GM19395 (cell line): ENCODE measurements at regions not wholly inside any gene's neighbourhood (a gene's known extent, or its start where the extent isn't known, plus 50 kb on each side); places are given as distances from the start of the nearest gene placed in this dataset.

Experiments
- ATAC-seq: cut with Tn5 transposase; IDR thresholded peaks from one replicate; pipeline ENCODE4 v1.9.1; 2021; ENCODE audit warnings: mild to moderate bottlenecking, moderate library complexity; ENCODE audit not compliant: unreplicated experiment

DNA sequence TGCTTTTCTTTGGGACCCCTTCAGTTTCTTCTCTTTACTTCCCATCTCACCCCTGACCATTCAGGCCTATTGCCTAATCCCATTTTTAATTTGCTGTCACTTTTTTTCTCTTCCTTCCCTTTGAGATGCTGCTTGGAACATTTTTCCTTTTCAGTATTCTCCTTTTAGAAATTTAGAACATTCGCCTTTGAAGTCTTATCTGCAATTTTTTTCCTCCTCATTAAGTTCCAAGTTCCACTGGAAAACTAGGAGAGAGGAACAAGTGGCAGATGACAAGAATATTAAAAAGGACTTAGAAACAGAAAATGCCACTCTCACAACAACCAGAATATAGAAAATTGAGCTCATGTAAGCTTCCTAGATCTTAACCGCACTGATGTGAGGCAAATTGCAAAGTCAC is 126.6 kb downstream of the PSMG1 start:
- no peak for ATAC-seq

DNA sequence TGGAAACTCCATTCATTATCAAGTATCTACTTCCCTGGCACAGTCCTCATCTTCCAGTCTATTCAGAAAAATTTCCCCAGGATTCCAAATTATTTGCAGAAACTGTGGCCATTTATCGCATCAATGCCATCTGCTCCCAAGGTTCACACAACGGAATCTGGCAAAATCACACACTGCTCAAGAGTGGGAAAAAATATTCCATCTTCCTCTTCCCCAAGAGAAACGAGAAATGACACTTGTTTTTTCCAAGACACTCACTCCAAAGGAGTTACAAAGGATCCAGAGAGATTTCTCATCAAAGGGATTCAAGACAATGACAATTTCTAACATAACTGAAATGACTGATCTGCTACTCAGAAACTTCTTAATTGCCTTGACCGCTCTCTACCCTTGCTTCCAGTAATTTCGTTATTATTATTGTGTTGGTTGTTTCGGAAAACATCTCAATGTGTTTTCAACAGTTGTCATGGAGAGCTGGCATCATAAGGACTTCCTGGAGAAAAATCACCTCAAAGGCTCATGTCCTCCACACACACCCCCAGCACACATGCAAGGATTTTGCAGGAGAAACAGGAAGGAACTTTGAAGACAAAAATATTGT is 128.0 kb downstream of the PSMG1 start:
- ATAC-seq = no peak

DNA sequence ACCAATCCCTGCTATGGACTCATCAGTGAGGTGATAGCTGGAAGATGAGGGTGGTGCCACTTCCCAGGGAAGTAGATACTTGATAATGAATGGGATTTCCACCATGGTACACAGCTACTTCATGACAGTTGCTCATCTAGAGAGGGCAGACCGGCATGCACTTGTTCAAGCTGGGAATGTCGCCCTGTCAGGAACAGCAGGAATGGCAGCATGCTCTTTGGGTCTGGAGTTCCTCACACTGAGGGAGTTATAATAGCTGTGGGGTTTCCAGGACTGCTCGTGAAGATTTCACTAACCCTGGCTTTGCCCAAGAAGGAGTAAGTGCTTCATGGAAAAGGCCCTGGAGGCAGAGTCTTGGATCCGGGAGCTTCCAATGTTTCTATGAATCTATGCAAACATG is 129.2 kb downstream of the PSMG1 start:
- no peak for ATAC-seq

DNA sequence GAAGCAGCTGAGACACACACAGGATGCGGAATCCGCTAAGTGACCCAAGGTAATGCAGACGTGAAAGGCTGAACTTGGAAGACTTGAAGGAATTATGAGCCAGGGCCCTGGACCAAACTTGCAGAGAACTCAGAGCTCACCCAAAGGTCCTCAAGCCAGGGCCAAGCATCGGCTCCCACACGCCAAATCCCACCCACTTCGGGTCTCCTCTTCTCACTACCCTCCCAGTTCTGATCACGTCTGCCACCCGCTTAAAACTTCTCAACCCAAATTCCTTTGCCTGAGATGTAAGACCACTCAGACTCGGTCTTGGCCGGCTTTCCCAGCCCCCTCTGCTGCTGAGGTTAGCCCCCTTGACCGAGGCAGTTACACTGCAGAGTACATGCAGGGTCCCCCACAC is 130.1 kb downstream of the PSMG1 start:
- ATAC-seq = no peak

DNA sequence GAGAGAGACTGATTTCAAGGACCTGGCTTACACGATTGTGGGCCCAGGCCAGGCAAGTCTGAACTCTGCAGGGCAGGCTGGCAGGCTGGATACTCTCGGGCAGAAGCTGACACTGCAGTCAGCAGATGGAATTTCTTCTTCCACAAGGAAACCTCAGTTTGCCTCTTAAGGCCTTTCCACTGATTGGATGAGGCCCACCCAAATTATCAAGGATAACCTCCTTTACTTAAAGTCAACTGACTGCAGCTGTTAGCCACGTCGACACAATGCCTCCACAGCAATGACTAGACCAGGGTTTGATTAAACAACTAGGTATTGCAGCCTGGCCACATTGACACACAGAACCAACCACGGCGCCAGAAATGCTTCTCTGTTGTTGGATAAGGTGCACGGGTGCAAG is 130.5 kb downstream of the PSMG1 start:
- ATAC-seq = no peak

DNA sequence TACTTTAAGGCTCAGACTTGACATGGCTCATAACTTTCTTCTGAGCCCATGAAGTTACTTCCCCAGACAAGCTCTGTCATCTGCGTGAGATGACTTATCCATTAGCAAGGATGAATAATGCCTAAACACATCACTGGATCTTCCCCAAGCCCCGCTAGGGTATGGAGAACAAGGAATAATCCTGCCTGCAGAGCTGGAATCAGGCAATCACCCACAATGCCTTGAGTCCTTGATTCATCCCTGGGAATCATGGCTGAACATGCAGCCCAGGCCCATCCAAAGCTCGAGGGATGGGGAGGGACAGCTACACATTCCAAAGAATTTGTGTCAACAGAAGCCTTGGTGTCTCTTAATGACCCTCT is 131.7 kb downstream of the PSMG1 start:
- no peak for ATAC-seq

DNA sequence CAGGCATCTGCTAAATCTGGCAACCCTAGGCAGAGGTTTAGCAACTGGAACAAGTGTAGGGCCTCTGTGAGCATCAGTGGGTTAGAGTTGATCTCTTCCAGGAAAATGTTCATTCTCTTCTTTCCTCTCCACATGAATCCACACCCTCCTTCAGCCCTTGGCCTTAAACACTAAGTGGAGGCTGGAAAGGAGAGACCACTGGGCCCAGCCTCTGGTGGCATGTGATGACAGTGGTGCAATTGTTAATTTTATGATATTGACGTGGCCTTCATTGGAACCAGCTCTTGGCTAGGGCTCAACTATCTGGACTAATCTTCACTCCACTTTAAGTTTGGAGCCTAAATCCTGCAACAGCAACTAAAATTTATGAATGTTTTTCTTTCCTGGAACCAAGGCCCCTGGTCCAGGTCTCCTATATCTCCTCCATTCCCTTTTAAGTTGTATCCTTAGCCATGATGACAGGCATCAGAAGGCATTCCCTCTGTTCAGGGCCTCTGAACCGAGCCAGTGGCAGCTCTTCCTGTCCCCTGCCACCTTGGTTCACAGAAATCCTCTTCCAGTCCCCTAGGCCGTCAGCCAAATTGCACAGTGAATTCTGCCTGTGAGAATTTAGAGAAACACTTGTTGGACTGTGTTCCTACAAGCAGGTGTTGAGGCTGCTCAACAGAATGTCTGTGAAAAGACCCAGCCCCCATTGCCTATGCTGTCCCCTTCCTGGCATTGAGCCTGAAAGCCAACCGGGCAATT is 132.2 kb downstream of the PSMG1 start:
- no peak for ATAC-seq

DNA sequence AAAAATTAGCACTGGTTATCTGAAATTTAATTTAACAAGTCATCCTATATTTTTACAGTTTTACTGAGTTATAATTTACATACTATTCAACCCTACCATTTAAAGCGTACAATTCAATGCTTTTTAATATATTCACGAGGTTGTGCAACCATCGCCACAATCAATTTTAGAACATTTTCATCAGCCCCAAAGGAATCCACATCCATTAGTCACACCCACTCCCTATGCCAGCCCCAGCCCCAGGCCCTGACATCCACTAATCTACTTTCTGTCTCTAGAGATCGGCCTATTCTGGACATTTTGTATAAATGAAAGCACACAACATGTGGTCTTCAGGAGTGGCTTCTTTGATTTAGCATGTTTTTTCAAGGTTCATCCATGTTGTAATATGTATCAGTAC is 134.7 kb downstream of the PSMG1 start:
- ATAC-seq = no peak

DNA sequence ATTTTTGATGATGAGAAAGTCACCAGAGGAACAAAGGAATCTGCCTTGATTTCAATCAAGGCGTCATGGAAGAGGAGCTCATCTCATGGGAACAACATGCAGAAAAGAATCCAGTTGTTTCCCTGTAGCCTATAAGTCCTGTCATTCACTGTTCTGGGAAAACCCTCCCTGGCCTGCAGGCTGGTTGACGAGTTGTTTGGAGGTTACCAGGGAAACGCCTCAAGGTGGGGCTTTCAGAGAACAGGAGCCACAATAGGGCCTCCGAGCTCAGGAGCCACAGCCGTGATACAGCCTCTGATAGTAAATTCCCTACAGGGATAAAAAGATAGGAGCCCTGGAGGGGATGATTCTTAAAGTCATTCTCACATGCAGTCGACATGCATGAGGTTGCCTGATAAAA is 135.2 kb downstream of the PSMG1 start:
- no peak for ATAC-seq

DNA sequence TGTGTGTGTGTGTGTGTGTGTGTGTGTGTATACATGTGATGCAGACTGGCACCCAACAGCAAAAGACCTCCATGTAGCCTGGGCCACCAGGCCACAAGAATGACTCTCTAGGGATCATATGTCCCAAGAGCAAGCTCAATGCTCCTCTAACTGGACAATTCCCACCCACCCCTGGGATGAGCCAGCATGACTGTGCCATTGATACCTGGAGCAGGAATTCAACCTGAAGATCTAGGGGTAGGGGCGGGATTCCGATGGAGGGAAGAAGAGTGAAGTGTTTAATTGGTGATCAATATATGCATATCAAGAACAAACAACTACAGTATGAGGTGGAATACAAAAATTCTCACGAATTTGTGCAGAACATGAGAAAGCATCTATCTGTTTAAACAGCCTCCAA is 136.2 kb downstream of the PSMG1 start:
- no peak for ATAC-seq

DNA sequence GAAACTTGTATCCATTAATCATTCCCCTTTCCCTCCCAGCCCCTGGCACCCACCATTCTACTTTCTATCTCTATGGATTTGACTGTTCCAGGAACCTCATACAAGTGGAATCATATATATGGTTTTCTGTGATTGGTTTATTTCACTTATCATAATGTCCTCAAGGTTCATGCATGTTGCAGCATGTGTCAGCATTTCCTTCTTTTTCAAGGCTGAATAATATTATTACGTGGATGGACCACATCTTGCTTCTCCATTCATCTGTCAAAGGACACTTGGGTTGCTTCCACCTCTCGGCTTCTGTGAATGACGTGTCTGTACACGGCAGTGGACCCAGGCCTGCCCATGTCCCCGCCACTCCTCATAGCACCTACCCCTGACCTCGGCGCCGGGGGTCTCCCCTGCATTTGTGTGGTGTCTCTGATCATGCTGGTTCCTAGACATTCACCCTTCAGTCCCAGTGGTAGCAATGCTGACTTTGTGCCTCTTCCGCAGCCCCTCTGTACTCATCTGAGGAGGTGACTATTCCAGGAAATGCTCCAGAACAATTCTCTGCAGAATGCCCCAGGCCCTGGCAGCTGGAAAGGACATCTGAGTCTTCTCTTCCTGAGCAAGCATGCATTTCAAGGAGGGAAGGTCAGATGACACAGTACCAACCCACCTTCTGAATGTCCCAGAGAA is 136.9 kb downstream of the PSMG1 start:
- no peak for ATAC-seq

DNA sequence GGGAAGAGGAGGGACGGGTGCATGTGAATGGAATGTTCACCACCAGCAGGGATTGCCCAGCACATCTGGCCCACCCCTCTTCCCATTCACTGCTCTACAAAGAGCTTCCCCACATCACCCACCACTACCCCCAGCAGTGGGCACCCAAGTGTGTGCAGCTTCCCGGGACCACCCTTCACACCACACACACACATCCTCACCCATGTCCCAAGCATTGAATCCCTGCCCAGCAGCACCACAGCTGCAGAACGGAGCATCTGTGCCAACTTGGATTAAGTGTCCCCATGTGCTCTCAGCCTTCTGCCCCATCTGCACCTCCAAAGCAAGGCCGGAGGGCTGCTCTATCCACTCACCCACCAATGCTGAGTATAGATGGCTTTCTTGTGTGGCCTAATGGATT is 141.4 kb downstream of the PSMG1 start:
- ATAC-seq = no peak

DNA sequence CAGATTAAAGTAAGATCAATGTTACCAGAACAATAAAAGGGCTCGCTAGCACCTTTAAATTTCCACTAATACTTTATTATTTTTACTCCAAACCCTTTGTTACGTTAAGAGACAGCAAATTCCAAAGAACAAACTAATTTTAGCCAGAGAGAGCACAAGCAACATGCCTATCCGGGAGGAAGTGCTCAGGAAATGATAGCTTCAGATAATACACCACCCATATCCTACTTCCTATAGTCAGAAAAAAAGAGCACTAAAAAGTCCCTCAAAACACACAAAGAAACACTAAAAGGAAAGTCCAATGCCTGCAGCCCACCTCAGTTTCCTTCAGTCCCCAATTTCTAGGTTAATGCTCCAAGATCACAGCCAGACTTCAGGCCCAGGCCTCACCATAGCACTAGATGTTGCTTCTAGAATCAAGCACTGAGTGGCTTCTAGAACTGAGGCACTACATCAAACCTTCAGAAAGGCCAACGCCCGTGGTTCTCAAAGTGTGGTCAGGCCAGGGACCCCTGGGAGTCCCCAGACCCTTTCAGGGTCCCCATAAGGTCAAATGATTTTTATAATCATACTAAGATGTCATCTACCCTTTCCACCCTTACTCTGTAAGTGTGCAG is 142.6 kb downstream of the PSMG1 start:
- ATAC-seq = no peak

DNA sequence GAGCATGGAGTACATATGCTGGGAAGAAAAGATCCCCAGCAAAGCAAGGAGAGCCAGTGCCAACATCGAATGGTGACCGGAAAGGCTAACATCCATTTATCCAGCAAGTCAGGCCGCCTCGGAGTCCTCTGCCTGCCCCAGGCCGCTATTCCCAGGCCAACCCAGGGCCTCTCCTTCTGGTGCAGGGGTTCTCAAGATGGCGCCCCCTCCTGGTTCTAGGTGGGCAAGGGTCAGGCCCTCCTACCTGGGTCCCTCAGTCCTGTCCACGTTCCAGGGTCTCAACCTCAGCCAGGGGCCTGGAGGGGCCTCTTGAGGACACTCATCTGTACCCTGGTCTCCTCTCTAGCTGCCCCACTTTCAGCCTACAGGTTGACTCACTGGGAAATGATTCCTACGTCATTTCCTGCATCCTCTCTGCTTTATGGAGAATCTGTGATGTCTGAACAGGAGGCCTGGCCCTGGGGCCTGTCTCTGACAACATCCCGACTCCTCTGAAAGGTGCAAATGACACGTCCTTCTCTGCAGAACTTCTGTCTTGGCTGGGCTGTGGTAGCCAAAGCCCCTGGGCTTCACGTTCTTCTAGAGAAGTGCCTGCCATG is 145.3 kb downstream of the PSMG1 start:
- ATAC-seq = no peak

DNA sequence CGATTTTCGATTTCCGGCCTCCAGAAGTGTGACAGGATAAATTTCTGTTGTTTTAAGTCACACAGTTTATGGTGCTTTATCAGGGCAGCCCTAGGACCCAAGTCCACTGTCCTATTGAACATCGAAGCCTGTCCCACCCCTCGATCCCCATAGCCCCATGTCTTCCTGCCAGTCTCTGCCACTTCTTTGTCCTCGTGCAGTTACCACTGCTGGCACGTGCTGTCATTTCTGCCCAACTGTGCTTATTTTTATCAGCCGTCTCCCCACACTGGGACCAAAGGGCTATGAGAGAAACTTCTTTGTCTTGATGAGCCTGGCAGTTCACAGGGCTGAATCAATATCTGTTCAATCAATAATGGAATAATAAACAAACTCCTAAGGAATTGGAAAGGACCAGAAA is 146.7 kb downstream of the PSMG1 start:
- no peak for ATAC-seq

DNA sequence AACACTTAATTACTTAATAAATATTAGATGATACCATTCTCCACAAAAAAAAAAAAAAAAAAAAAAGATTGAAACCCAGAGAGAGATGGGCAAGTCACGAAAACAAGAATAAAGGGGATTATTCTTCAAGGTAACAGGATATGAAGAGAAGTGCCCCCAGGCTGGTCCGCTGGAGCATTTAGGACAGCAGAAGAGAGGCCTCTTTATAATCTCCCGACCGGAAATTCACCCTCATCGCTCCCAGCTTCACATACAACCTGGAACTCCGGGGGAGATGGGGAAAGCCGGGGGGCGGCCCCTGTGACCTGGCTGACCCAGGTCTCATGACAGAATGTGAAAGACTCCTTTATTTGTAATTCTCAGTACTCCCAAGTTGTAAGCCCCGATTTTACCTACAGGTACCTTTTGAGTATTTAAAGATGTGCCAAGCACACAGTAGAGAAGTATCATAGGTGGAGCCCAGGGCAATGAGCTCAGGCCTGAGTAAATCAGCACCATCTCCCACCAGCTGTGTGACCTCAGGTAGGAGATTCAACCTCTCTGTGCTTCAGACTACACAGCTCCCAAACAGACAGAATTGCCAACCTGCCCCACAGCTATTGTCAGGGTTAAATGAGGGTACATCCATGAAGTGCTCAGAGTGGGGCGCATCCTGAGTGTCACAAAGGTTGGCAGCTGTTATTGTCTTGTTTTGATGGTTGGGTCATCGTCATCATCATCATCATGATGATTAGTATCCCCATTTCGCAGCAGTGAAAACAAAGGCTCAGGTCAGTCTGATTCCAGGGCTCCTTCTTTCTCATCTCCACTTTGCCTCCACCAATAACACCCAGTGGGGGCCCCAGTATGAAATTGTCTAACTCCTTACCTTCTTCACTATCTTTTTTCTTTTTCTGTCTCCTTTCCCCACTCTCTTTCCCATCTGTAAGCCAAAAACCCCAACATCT is 148.4 kb downstream of the PSMG1 start:
- no peak for ATAC-seq

DNA sequence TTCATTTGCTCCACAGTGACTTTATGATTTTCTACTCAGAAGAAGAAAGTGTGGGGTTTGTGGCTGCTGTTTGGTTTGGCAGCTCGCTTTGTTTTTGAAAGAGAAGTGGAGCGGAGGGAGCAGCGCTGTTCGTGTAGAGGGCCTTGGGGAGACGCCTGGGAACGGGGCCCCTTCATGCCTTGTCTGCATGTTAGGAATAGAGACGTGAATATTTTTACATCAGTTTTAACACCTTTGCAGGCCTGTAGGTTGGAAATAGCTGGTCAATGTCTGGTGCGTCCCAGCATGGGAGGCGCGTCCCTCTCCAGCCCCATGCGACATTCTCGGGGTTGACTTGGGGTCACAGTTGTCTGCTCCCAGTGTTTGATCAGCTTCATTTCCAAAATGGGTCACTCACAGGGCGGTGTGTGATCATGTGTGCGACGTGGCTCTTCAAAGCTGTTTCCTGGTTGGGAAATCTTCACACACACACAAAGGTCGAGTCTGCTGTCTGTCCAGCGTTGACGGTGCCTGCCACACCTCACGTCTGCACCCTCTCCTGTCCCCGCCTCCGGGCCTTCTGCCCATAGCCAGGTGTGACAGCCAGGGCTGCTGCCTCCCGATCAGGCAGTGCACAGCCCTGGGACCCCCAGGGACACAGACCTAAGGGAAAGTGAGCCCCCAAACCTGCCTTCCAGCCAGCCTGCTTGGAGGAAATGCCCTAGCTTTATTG is 149.2 kb downstream of the PSMG1 start:
- ATAC-seq = no peak

DNA sequence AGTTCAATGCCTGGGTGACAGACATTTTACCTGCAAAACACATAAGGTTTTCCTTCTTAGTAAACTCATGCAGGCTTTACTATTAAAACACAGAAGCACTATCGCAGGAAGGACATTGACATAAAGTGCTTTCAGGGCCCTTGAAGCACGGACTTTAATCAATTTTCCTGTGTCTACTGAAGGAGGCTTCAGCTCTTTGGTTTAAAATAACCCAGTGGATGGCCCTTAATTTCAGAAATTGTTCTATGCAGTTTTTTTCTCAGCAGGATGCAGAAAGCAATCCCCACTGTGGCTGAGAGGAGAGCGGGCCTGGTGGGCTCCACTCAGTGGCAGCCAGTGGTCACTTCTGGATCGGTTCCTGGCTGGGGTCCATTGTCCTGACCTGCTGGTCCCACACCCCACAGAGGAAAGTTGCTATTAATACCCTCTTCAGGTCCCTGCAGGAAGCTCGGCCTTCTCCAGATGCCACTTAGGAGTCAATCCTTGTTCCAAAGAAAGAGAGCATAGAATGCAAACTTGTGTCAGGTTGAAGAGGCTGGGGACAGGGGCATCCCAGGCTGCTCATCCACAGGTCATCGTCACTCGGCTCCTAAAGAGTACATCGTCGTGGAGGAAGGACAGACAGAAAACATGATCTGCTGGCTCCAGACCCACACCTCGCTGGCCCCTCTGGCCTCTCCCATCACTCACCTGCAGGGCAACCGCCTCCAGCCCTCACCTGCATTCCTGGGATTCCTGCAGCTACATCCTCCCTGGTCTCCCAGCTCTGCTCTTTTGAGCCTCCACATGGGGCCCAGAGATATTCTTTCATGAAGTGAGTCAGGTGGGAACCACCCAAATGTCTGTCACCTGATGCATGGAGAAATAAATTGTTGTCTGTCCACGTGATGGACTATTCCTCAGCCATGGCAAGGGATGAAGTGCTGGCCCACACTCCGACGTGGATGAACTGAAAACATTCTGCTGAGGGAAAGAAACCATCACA is 153.1 kb downstream of the PSMG1 start:
- ATAC-seq = no peak
